Erythroblast (primary cell): ENCODE measurements at regions not wholly inside any gene's neighbourhood (a gene's known extent, or its start where the extent isn't known, plus 50 kb on each side); places are given as distances from the start of the nearest gene placed in this dataset.

Source experiments
- DNase-seq, 2 experiments: peaks; one replicate each; lab custom pipeline; 2025; lab: John Stamatoyannopoulos, UW
- GATA1 ChIP-seq: IDR thresholded peaks from 2 replicates; pipeline ENCODE4 v1.6.1; 2011; ENCODE audit warnings: low read depth, mild to moderate bottlenecking, control low read depth, low read length, moderate library complexity
- POLR2A ChIP-seq: IDR thresholded peaks from 2 replicates; pipeline ENCODE4 v1.6.1; 2011; ENCODE audit warnings: mild to moderate bottlenecking, low read length

DNA sequence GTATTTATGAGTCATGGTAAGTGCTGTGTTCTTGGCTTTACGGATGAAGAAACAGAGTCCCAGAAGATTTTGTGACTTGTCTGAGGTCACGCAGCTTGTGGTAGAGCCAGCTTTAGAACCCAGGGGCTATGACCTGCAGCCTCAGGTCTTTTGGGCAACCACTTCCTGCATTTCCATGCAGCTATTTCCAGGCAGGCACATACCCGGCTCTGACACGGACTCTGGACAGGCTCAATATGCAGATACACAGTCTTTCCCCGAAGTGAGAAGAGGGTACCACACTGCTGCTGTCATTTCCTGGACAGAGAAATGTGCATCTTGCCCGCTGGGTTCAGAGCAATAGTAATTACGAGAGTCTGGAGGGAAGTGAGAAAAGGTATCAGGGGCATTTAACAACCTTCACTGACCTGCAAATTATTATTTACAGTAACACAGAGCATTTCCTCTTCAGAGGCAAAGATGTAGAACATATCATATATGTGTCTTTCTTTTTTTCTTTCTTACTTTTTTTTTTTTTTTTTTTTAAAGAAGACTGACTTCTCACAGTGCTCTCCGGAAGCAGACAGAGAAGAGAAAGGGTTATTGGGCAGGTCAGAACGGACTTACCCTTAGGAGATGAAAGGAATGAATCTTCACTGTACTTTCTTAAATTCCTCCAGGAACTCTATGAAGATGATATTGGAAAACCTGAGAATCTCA, 185.1 kb downstream of the CLIC5 start:
- no peak for TF ChIP-seq POLR2A
- no peak for DNase-seq

DNA sequence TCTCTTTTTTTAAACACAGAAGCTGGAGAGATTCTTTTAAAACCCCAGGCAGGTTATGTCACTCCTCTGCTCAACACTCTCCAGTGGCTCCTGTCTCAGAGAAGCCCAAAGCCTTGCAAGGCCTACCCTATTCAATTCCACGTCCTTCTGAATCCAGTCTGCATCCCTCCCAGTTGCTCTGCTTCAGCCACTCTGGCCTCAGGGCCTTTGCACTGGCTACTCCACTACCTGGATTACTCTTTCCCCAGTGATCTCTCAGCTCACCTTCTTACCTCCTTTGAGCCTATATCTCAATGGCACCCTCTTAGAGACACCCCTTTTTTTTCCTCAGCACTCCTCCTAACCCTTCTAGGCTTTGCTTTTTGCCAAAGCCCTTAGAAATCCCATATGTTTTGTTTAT, 185.8 kb downstream of the CLIC5 start:
- no peak for DNase-seq

DNA sequence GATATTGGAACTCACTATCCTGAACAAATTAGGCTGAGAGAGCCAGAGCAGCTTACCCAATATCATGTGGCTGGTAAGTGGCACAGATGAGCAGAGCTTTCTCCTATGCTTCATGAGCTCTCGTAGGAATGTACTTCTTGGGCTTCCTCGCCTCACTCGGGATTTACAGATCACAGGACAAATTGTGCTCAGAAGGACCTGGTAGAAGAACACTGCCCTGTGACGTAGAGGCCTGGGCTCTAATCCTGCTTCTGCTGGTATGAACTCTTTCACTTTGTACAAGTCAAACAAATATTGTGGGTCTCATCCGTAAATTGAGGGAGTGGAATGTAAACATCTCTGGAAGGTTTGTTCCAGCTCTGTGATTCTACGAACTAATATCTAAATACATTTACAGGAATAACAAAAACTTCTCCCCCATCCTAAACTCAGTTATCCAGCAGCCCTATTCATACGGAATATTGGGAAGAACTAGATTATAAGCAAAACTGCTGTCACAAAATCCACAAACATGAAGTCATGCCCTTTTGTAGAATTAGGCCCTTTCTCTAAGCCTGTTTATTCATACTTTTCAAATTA, 187.6 kb downstream of the CLIC5 start:
- no peak for TF ChIP-seq GATA1
- no peak for TF ChIP-seq POLR2A
- no peak for DNase-seq

More for the DNA sequence above, 185.8 kb downstream of the CLIC5 start:
- TF ChIP-seq POLR2A (no peak), GATA1 (no peak)

DNA sequence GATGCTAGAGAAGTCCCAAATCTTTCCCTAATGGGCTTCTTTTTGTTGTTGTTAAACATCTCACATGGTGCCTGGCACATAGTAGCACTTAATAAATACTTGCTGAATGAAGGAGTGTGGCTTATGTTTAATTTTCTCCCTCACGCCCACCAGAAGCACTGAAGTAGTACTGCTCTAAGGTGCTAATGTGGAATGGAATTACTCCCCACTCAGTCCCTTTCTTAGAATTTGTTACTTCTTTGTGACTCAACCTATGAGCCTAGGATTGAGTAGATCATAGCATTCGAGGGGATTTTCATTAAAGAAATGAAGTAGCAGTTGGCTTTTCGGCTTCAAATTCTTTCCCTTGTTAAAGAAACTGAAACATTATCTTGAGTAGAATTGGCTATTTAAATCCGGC, 192.8 kb downstream of the CLIC5 start:
- no peak for DNase-seq
- no peak for TF ChIP-seq GATA1
- TF ChIP-seq POLR2A, result no peak

DNA sequence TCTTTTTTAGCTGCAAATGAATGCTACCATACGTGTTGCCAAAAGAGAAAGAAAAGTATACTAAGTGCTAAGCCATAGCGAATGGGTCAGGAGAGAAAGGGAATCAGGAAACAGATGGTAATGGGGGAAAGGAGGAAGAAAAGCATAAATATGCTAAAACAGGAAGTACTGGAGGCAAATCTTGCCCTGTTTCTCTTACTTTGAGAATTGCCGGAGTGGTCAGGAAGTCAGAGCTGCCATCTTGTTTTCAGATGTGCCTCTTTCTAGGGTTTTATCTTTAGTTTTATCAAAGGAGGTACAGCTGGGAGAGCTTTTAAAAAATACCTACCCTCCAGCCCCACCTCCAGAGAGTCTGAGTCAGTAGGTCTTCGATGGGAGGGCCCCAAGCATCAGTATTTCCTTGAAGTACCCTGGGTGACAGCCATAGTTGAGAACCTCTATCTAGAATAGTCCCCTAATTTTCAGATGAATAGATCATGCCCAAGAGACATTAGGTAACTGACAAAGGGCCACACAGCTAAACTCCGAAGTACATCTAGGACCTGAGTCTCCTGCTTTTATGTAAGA, 193.3 kb downstream of the CLIC5 start:
- DNase-seq, result no peak

DNA sequence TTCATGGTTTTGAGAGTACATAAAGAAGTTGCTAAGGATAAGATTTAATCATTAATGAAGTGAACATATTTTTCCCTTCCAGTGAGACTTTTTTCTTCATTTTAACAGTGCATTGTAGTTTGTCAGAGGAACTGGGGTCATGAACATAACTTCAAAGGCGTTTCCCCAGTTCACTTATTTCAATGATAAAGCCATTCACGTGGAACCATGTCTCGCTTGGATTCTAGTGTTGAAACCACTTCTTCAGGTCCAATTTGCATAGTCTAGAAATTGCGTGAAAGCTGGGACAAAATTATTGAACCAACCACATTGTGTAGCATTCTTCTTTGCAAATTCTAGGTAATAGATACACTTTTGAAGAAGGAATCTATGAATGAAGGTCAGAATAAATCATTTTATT, 197.0 kb downstream of the CLIC5 start:
- DNase-seq, result no peak
- TF ChIP-seq POLR2A, result no peak
- no peak for TF ChIP-seq GATA1

More for the DNA sequence above, 193.3 kb downstream of the CLIC5 start:
- no peak for TF ChIP-seq POLR2A
- TF ChIP-seq GATA1, result no peak

DNA sequence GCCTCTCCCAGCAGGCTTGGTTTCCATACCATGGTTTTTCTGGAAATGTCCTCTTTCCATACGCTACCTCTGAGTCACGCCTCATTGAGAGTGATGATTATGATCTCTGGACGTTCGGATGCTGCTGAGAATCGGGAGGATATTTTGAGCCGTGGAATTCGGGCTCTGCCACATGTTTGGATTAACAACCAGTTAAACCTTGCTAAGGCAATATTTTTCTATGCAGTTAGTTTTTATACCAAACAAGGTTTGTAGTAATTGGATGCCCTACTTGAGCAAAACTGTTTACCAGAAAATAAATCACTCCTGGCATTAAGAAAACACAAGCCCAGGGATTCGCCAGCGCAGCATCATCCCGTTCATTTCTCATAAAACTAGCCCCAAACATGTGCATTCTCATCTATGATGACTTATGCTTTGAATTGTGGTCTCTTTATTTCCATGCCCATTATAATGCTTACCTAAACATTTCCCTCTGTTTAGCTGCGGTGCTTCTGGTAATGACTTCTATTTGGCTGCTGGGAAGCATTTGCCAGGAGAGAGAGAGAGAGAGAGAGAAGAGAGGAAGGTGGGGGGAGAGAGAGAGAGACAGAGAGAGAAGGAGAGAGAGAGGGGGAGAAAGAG, 198.9 kb downstream of the CLIC5 start:
- TF ChIP-seq POLR2A, result no peak
- no peak for TF ChIP-seq GATA1
- DNase-seq, result no peak

DNA sequence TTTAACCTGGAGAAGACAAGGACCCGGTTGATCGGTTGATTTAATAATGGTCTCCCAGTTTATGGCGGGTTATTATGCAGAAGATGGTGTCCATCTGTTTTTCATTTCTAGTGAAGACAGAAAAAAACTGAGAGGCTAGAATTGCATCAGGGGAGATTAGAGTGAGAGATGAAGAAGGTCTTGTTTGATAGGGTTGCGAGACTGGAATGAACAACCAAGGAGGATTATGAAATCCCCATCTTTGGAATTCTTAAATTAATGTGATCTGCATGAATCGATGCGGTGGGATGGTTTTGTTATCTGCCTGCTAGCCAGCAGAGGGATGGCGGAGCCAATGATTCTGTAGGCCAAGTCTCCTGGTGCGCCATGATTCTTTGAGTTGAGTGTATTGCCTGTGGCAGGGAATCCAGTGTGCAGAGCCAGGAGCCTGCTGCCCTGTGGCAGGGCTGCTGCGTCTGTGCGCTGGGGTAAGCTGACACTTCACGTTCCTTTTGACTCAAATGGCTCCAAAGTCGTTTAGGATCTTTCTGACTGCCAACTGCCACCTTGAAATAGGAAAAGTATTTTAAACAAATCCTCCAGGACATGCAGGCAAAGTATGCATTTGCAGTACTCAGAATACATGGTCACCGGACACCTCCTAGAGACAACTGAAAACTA, 200.1 kb downstream of the CLIC5 start:
- TF ChIP-seq POLR2A (no peak), GATA1 (no peak)
- DNase-seq, result no peak

DNA sequence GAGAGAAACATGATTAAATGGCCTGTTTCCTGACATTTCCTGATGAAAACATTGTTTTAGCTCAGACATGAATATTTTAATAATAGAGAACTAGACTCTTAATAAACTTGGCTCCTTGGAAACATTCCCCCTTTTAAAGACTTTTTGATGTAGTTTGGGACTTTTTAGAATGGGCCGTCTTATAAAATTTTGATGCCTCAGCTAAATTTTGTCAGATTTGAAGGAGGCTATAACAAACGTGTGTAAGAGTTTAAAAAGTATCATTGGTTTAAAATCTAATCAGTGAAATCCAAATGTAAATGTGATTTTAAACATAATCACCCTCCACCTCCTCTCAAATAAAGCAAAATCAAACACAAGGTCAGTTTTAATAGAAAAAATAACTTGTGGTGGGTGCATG, 200.9 kb downstream of the CLIC5 start:
- no peak for DNase-seq
- TF ChIP-seq POLR2A (no peak), GATA1 (no peak)

DNA sequence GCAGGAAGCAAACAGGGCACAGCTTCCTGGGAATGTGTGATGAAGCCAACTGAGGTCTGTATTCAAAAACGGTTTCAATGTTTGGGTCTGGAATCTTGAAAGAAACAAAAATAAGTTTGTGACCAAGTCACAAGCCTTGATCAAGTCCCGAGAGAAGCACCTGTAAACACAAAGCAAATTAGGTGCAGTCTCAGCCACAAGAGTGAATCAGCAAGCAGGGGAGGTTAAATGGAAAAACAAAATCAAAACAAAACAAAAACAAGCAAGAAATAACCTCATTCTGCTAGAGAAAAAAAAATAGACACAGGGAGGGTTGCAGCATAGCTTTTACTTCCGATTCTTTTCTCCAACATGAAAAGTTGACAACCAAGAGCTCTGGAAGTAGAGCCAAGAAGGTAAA, 201.7 kb downstream of the CLIC5 start:
- no peak for TF ChIP-seq POLR2A
- TF ChIP-seq GATA1, result no peak
- DNase-seq, result no peak

DNA sequence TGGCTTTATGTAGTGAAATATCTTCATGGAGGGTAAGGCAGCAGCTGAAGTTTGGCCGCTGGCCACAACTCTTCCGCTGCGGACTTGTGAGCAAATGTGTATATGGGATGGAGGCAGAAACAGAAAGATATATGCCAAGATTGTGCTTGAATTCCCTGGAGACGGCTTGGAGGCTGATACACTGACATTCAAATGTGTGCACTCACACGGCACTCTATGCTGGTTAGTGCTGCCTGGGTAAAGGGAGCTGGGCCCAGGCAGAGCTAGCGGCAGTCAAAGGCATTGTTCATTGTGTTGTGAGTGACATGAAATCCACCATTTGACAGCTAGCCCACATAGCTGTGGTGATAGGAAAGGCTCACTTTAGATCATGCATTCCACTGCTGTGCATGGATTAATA, 202.7 kb downstream of the CLIC5 start:
- TF ChIP-seq POLR2A (no peak), GATA1 (no peak)
- DNase-seq, result no peak

DNA sequence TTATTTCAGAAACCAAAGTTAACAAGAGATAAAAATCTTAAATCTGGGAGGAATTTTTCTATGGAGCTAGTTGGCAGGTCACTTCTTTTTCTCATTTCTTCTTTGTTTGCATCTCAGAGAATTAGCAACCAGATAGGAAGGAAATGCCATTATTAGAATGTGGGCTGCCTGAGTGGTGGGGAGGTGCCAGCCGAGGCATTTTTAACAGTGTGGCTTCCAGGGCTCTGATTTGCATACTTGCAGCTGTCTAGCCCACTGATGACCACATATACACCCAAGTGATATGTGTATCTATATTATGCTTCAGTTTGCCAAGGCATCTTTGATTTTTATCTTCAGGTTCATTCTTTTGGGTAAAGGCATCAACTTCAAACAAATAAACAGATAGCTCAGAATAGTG, 206.7 kb downstream of the CLIC5 start:
- no peak for DNase-seq
- no peak for TF ChIP-seq POLR2A
- no peak for TF ChIP-seq GATA1

DNA sequence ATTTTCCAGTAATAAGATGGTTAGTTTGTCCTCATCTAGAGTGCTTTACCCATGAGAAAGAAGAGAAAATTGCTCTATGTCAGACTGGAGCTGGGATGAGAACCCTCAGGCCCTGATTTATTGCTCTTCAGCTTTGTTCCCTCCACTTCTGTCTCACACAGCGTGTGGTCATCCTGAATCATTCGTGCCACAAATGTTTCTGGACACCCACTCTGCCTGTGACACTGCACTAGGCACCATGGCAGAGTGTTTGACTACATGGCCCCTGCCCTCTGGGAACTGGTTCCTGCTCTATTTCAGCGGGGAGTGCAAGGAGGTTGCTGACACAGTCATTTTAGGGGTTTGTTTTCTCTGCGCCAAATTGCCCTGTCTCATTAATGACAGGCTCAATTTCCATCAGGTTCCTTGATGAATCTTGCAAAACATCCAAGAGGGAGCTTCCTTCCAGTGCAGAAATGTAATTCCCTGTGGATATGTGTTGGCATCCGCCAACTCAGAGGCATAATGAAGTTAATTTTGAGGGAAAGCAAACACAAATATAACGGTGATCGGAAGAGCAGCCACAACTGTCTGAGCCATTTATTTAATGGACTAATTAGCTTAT, 207.5 kb downstream of the CLIC5 start:
- TF ChIP-seq POLR2A, result no peak
- no peak for TF ChIP-seq GATA1
- no peak for DNase-seq
